ENCODE measurements at regions not wholly inside any gene's neighbourhood (a gene's known extent, or its start where the extent isn't known, plus 50 kb on each side); places are given as distances from the start of the nearest gene placed in this dataset.

- no peak for TF ChIP-seq CTCF (IDR thresholded peaks at IDR 0.05)
- no peaks in the 10 kb centered on the region for H3K4me1 ChIP-seq (ENCODE audit: low read depth)
- H3K9me3 ChIP-seq = no peaks in the 10 kb centered on the region
- no peak overlapping the region for H3K4me3 ChIP-seq
- ATAC-seq = no peak
- no peak for DNase-seq
- intact Hi-C loops (cut with DNase I, micrococcal nuclease) = no loop called here
- no peaks in the 10 kb centered on the region for H3K36me3 ChIP-seq (ENCODE audit: low read depth)
Measured at GRCh38 chr22:27087051-27087450, 429.7 kb downstream of the MIAT start.

- no peaks in the 10 kb centered on the region for H3K36me3 ChIP-seq (ENCODE audit: low read depth)
- DNase-seq = no peak
- no peak overlapping the region for H3K4me3 ChIP-seq
- TF ChIP-seq CTCF (IDR thresholded peaks at IDR 0.05) = no peak
- intact Hi-C loops (cut with DNase I, micrococcal nuclease) = no loop called here
- no peaks in the 10 kb centered on the region for H3K9me3 ChIP-seq
- ATAC-seq = no peak
- H3K4me1 ChIP-seq (ENCODE audit: low read depth) = no peaks in the 10 kb centered on the region
Measured at GRCh38 chr22:27088026-27088425, 430.6 kb downstream of the MIAT start.

- intact Hi-C loops (cut with DNase I, micrococcal nuclease) = no loop called here
- H3K9me3 ChIP-seq = no peaks in the 10 kb centered on the region
- ATAC-seq = no peak
Measured at GRCh38 chr22:27089264-27089663, 431.9 kb downstream of the MIAT start.

GRCh38 chr22:27090611-27091011 lies 433.2 kb downstream of the MIAT start:
- ATAC-seq = no peak
- H3K9me3 ChIP-seq = no peaks in the 10 kb centered on the region
- H3K4me3 ChIP-seq = no peak overlapping the region
- H3K4me1 ChIP-seq (ENCODE audit: low read depth) = no peaks in the 10 kb centered on the region
- no peaks in the 10 kb centered on the region for H3K36me3 ChIP-seq (ENCODE audit: low read depth)
- TF ChIP-seq CTCF (IDR thresholded peaks at IDR 0.05) = no peak
- intact Hi-C loops (cut with DNase I, micrococcal nuclease) = no loop called here
- no peak for DNase-seq

More at GRCh38 chr22:27089264-27089663, 431.9 kb downstream of the MIAT start:
- no peak overlapping the region for H3K4me3 ChIP-seq
- H3K4me1 ChIP-seq (ENCODE audit: low read depth) = no peaks in the 10 kb centered on the region
- no peak for TF ChIP-seq CTCF (IDR thresholded peaks at IDR 0.05)
- DNase-seq = no peak
- no peaks in the 10 kb centered on the region for H3K36me3 ChIP-seq (ENCODE audit: low read depth)

- Histone ChIP-seq H3K9me3 (no peaks in the 10 kb centered on the region), H3K4me3 (no peak overlapping the region), H3K36me3 (ENCODE audit: low read depth) (no peaks in the 10 kb centered on the region), H3K4me1 (ENCODE audit: low read depth) (no peaks in the 10 kb centered on the region)
- ATAC-seq (no peak), DNase-seq (no peak)
- intact Hi-C loops (cut with DNase I, micrococcal nuclease) = no loop called here
- no peak for TF ChIP-seq CTCF (IDR thresholded peaks at IDR 0.05)
Measured at GRCh38 chr22:27093422-27093821, 436.0 kb downstream of the MIAT start.

GRCh38 chr22:27094633-27095308 lies 437.4 kb downstream of the MIAT start:
- ATAC-seq (no peak), DNase-seq (no peak)
- no peaks in the 10 kb centered on the region for H3K9me3 ChIP-seq
- intact Hi-C loops (cut with DNase I, micrococcal nuclease) = no loop called here
- no peaks in the 10 kb centered on the region for H3K36me3 ChIP-seq (ENCODE audit: low read depth)
- H3K4me3 ChIP-seq = no peak overlapping the region
- no peaks in the 10 kb centered on the region for H3K4me1 ChIP-seq (ENCODE audit: low read depth)
- no peak for TF ChIP-seq CTCF (IDR thresholded peaks at IDR 0.05)
